GM12872 (cell line): ENCODE measurements at regions not wholly inside any gene's neighbourhood (a gene's known extent, or its start where the extent isn't known, plus 50 kb on each side); places are given as distances from the start of the nearest gene placed in this dataset.

Experiments used
- CTCF ChIP-seq: IDR thresholded peaks from 3 replicates; pipeline ENCODE4 v1.5.1; 2011; ENCODE audit warnings: low read depth, mild to moderate bottlenecking, low read length, moderate library complexity; ENCODE audit not compliant: insufficient read depth

- no peak for TF ChIP-seq CTCF
Observed at GRCh38 chr18:64876833-64877232, 727.9 kb upstream of the LINC00305 start.

GRCh38 chr18:64872710-64873458 is 724.0 kb upstream of the LINC00305 start:
- TF ChIP-seq CTCF: no peak

- no peak for TF ChIP-seq CTCF
Observed at GRCh38 chr18:64854112-64854511, 705.2 kb upstream of the LINC00305 start.

- TF ChIP-seq CTCF: no peak
Observed at GRCh38 chr18:64852281-64852680, 703.4 kb upstream of the LINC00305 start.

GRCh38 chr18:64851726-64852125 is 702.8 kb upstream of the LINC00305 start:
- no peak for TF ChIP-seq CTCF

- no peak for TF ChIP-seq CTCF
Observed at GRCh38 chr18:64850791-64851190, 701.9 kb upstream of the LINC00305 start.

GRCh38 chr18:64840911-64841701 is 692.2 kb upstream of the LINC00305 start:
- no peak for TF ChIP-seq CTCF
